Heart right ventricle (tissue), 16 donors: ENCODE measurements at regions not wholly inside any gene's neighbourhood (a gene's known extent, or its start where the extent isn't known, plus 50 kb on each side); places are given as distances from the start of the nearest gene placed in this dataset.

Experiments used
- ATAC-seq, 8 donors: fragments of 200-7000 bp; cut with Tn5 transposase; one replicate each; pipeline ENCODE4 v1.9.1; 2020; ENCODE audit warnings: mild to moderate bottlenecking in 8 of 8, moderate library complexity in 8 of 8, moderate number of reproducible peaks in 1 of 8
- DNase-seq, 2 donors: peaks; one replicate each; pipeline ENCODE4 v3.0.0-alpha.2; 2020
- H3K27ac ChIP-seq, 10 donors: fragments of 200-600 bp; sonication (generic) in 2 of 10; one replicate each; pipeline versions ENCODE4 v1.5.0 to v1.8.0; 2020 to 2022; ENCODE audit warnings: mild to moderate bottlenecking in 3 of 10
- H3K27me3 ChIP-seq, 7 donors: fragments of 200-600 bp; one replicate each; pipeline ENCODE4 v1.8.0; 2021 to 2022; ENCODE audit warnings: mild to moderate bottlenecking in 2 of 7
- H3K36me3 ChIP-seq, 9 donors: fragments of 200-600 bp; sonication (generic) in 1 of 9; one replicate each; pipeline versions ENCODE4 v1.5.0 to v1.8.0; 2020 to 2022; ENCODE audit warnings: mild to moderate bottlenecking in 2 of 9
- H3K4me1 ChIP-seq, 9 donors: fragments of 200-600 bp; sonication (generic) in 1 of 9; one replicate each; pipeline versions ENCODE4 v1.5.0 to v1.8.0; 2020 to 2022; ENCODE audit warnings: mild to moderate bottlenecking in 4 of 9
- H3K4me3 ChIP-seq, 10 donors: fragments of 200-600 bp; sonication (generic) in 2 of 10; one replicate each; pipeline versions ENCODE4 v1.5.0 to v1.8.0; 2020 to 2022; ENCODE audit warnings: mild to moderate bottlenecking in 7 of 10, moderate library complexity in 2 of 10
- H3K9me3 ChIP-seq, 11 donors: fragments of 200-600 bp in 10 of 11; sonication (generic) in 2 of 11; one replicate each; pipeline versions ENCODE4 v1.5.0 to v1.8.0; 2013 to 2022; ENCODE audit warnings: mild to moderate bottlenecking in 2 of 11, control low read depth in 1 of 11, moderate library complexity in 1 of 11
- CTCF ChIP-seq, 9 donors: fragments of 200-600 bp; sonication (generic) in 2 of 9; IDR thresholded peaks; one replicate each; pipeline versions ENCODE4 v1.5.0 to v1.8.0; 2021 to 2022; ENCODE audit warnings: antibody characterized with exemption in 9 of 9, mild to moderate bottlenecking in 5 of 9, moderate library complexity in 1 of 9
- WGBS, 2 donors: extraction: QIAGEN DNeasy Blood & Tissue Kit; methylation state at CpG; one replicate each; pipeline ENCODE4 v1.1.7; 2013; ENCODE audit warnings: inconsistent platforms in 1 of 2; 5-methylcytosine and 5-hydroxymethylcytosine counted together
- intact Hi-C, 10 donors: fragments of 100-400 bp; cut with DNase I; formaldehyde crosslinking; loops; one replicate each; pipeline versions ENCODE4 v1.11.1 to v1.14.2; 2022
- donor health status: Arrhythmogenic right ventricular cardiomyopathy.
- donor health status: ischemic (EF 13 %, LVEDD 7.1; RV severe dilation, severe dysfunction).
- donor health status: healthy with polysubstance abuse.
- donor health status: DM: no; HTN: yes; CAD: no.
- donor health status: DM: no; HTN: no; CAD: no.
- donor health status: ischemic (EF 25% LVEDD 6.9; RV normal size, moderate dysfunction).
- donor health status: ischemic (EF 25% LVEDD 5.7; RV mildly dilated, moderate dysfunction).
- donor health status: healthy.
- donor health status: DM: yes; HTN: yes; CAD: no.
- donor health status: Ischemic cardiomyopathy.
- donor health status: ischemic (EF 35%, LVEDD 5.7; RV mildly dilated, moderate dysfunction).
- donor health status: nonischemic (EF 11% LVEDD 7.7; RV severe dilation, severe dysfunction).
- donor health status: DM: yes; HTN: yes; CAD: no.
- donor health status: PGD.
- donor health status: ischemic (EF 29% LVEDD 5.4; RV normal size, mild dysfunction).
- donor health status: nonischemic (EF 23%, LVEDD 6.1; RV moderate dilation, normal function).

- DNase-seq (no peak), ATAC-seq (peak in 5 of 8 donors; percentile 13 to 77 (median 48))
- Histone ChIP-seq H3K27ac (peak overlapping the region in 1 of 10 donors; percentile 19), H3K4me3 (no peak overlapping the region), H3K36me3 (no peaks in the 10 kb centered on the region), H3K4me1 (peaks cover 0 to 20% (median 8%) of the 10 kb centered on the region in 9 donors), H3K9me3 (peaks cover 0 to 14% (median 9%) of the 10 kb centered on the region in 11 donors), H3K27me3 (no peaks in the 10 kb centered on the region)
- WGBS, 2 donors: 55 to 58% methylated on average over 34 of the region's 34 CpGs
- TF ChIP-seq CTCF (IDR thresholded peaks at IDR 0.05): no peak
- intact Hi-C loops: loop anchor here in 3 of 10 donors (5.0 kb wide), 3 partner anchors 43 to 58 kb away; no protein-coding TSS in a partner anchor
Observed at GRCh38 chr21:43299441-43300277, 127.3 kb downstream of the SIK1 start.

GRCh38 chr21:43298546-43299440, 128.1 kb downstream of the SIK1 start:
- H3K4me1 ChIP-seq: peaks cover 0 to 24% (median 8%) of the 10 kb centered on the region in 9 donors
- peak overlapping the region in 1 of 10 donors; percentile 19 for H3K27ac ChIP-seq
- DNase-seq (no peak), ATAC-seq (peak in 1 of 8 donors; percentile 4)
- no peak for TF ChIP-seq CTCF (IDR thresholded peaks at IDR 0.05)
- no peaks in the 10 kb centered on the region for H3K27me3 ChIP-seq
- intact Hi-C loops: loop anchor here in 1 of 10 donors (5.0 kb wide), 1 partner anchor 49 kb away; no protein-coding TSS in a partner anchor
- H3K4me3 ChIP-seq: no peak overlapping the region
- 95 to 96% methylated on average over 55 of the region's 55 CpGs for WGBS, 2 donors
- no peaks in the 10 kb centered on the region for H3K36me3 ChIP-seq
- peaks cover 0 to 14% (median 9%) of the 10 kb centered on the region in 11 donors for H3K9me3 ChIP-seq

GRCh38 chr21:43297989-43298388, 128.9 kb downstream of the SIK1 start:
- DNase-seq (no peak), ATAC-seq (no peak)
- Histone ChIP-seq H3K9me3 (peaks cover 0 to 14% (median 9%) of the 10 kb centered on the region in 11 donors), H3K27ac (no peak overlapping the region), H3K4me3 (no peak overlapping the region), H3K27me3 (no peaks in the 10 kb centered on the region), H3K4me1 (peaks cover 0 to 24% (median 6%) of the 10 kb centered on the region in 9 donors), H3K36me3 (no peaks in the 10 kb centered on the region)
- WGBS, 2 donors: 86 to 90% methylated on average over 11 of the region's 11 CpGs
- intact Hi-C loops: loop anchor here in 1 of 10 donors (5.0 kb wide), 1 partner anchor 49 kb away; no protein-coding TSS in a partner anchor
- TF ChIP-seq CTCF (IDR thresholded peaks at IDR 0.05): no peak
